Smooth muscle cell (in vitro differentiated cells): ENCODE measurements at regions not wholly inside any gene's neighbourhood (a gene's known extent, or its start where the extent isn't known, plus 50 kb on each side); places are given as distances from the start of the nearest gene placed in this dataset.

Experiments used
- DNase-seq: peaks from one replicate; lab custom pipeline; 2025; ENCODE audit not compliant: unreplicated experiment; lab: John Stamatoyannopoulos, UW
- H2AFZ ChIP-seq: fragments of 200-600 bp; sonication (generic); 2 replicates; pipeline ENCODE4 v1.6.0; 2016; ENCODE audit warnings: antibody characterized with exemption, low read depth, mild to moderate bottlenecking
- H3F3A ChIP-seq: fragments of 200-600 bp; sonication (generic); 2 replicates; pipeline ENCODE4 v1.6.0; 2017; ENCODE audit warnings: antibody characterized with exemption, low read depth
- H3K27ac ChIP-seq: fragments of 200-600 bp; sonication (generic); 2 replicates; pipeline ENCODE4 v1.5.1; 2016; ENCODE audit warnings: low read depth, mild to moderate bottlenecking
- H3K27me3 ChIP-seq: fragments of 200-600 bp; sonication (generic); 2 replicates; pipeline ENCODE4 v1.6.1; 2016; ENCODE audit warnings: low read depth, mild to moderate bottlenecking
- H3K36me3 ChIP-seq: fragments of 200-600 bp; sonication (generic); 2 replicates; pipeline ENCODE4 v1.5.1; 2016; ENCODE audit warnings: low read depth
- H3K4me1 ChIP-seq: fragments of 200-600 bp; sonication (generic); 2 replicates; pipeline ENCODE4 v1.5.1; 2016; ENCODE audit warnings: low read depth
- H3K4me2 ChIP-seq: fragments of 200-600 bp; sonication (generic); 2 replicates; pipeline ENCODE4 v1.6.0; 2016; ENCODE audit warnings: mild to moderate bottlenecking
- H3K4me3 ChIP-seq: fragments of 200-600 bp; sonication (generic); 2 replicates; pipeline ENCODE4 v1.5.1; 2016; ENCODE audit warnings: mild to moderate bottlenecking
- H3K79me2 ChIP-seq: fragments of 200-600 bp; sonication (generic); 2 replicates; pipeline ENCODE4 v1.6.0; 2016; ENCODE audit warnings: low read depth, mild to moderate bottlenecking
- H3K9ac ChIP-seq: fragments of 200-600 bp; sonication (generic); 2 replicates; pipeline ENCODE4 v1.6.0; 2016; ENCODE audit warnings: low read depth
- H3K9me3 ChIP-seq: fragments of 200-600 bp; sonication (generic); replicated peaks from 2 replicates; pipeline ENCODE4 v1.5.1; 2016; ENCODE audit warnings: low read depth
- H4K20me1 ChIP-seq: fragments of 200-600 bp; sonication (generic); 2 replicates; pipeline ENCODE4 v1.6.0; 2016; ENCODE audit warnings: low read depth
- WGBS: methylation state at CpG from one replicate; pipeline ENCODE4 v1.1.7; 2016; ENCODE audit warnings: low lambda C conversion rate; 5-methylcytosine and 5-hydroxymethylcytosine counted together
- TF ChIP-seq, protein P1 (sequence below): fragments of 200-600 bp; sonication (generic); IDR thresholded peaks from 2 replicates; pipeline ENCODE4 v1.5.1; 2017; ENCODE audit warnings: borderline replicate concordance, mild to moderate bottlenecking, antibody characterized with exemption; ENCODE audit not compliant: insufficient read depth, poor library complexity, severe bottlenecking

DNA sequence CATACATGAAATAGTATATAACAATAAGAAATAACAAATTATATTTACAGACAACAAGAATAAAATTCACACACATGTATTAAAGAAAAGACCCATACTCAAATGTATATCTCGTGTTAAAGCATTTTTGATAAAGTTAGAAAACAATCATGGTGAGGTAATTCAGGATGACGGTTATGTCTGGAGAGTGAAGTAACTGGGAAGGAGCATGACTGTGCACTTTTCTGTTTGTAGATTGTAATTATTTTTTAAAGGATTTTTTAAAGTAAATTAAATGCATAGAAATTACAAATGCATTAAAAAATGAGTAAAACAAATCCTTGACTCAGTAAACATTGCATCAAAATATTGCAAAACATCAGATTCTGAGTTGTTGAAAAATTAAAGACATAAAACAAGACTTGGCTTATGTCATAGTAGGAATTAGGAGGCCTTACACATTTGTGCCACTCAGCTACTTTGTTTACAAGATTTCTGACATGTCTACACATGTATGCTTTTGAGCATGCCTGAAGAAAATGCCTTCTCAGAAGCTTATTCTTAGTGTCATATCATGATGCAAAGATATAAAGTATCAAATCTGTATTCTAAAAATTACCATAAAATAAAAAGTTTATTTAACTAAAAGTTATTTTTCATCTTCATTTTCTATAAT, 1325.1 kb downstream of the SLC16A7 start:
- H3K4me3 ChIP-seq: no peak overlapping the region
- no peaks in the 10 kb centered on the region for H3K9me3 ChIP-seq
- 51% methylated on average over 2 of the region's 2 CpGs for whole genome bisulfite sequencing
- peak overlapping the region; percentile 61 for H3K27ac ChIP-seq
- H3K79me2 ChIP-seq: no peaks in the 10 kb centered on the region
- no peaks in the 10 kb centered on the region for H3K36me3 ChIP-seq
- H2AFZ ChIP-seq: peak overlapping the region; percentile 76
- no peak overlapping the region for H3K9ac ChIP-seq
- H3K27me3 ChIP-seq: no peaks in the 10 kb centered on the region
- H3K4me2 ChIP-seq: peak overlapping the region; percentile 38
- no peaks in the 10 kb centered on the region for H3K4me1 ChIP-seq
- H3F3A ChIP-seq: no peaks in the 10 kb centered on the region
- H4K20me1 ChIP-seq: no peaks in the 10 kb centered on the region
- DNase-seq: no peak
- TF ChIP-seq, protein P1, sequence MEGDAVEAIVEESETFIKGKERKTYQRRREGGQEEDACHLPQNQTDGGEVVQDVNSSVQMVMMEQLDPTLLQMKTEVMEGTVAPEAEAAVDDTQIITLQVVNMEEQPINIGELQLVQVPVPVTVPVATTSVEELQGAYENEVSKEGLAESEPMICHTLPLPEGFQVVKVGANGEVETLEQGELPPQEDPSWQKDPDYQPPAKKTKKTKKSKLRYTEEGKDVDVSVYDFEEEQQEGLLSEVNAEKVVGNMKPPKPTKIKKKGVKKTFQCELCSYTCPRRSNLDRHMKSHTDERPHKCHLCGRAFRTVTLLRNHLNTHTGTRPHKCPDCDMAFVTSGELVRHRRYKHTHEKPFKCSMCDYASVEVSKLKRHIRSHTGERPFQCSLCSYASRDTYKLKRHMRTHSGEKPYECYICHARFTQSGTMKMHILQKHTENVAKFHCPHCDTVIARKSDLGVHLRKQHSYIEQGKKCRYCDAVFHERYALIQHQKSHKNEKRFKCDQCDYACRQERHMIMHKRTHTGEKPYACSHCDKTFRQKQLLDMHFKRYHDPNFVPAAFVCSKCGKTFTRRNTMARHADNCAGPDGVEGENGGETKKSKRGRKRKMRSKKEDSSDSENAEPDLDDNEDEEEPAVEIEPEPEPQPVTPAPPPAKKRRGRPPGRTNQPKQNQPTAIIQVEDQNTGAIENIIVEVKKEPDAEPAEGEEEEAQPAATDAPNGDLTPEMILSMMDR: no peak

- no peaks in the 10 kb centered on the region for H3K79me2 ChIP-seq
- no peaks in the 10 kb centered on the region for H3K36me3 ChIP-seq
- H3K9ac ChIP-seq: no peak overlapping the region
- H3K4me1 ChIP-seq: no peaks in the 10 kb centered on the region
- H3K9me3 ChIP-seq: no peaks in the 10 kb centered on the region
- no peak overlapping the region for H3K4me3 ChIP-seq
- no peaks in the 10 kb centered on the region for H4K20me1 ChIP-seq
- peak overlapping the region; percentile 76 for H2AFZ ChIP-seq
- peak overlapping the region; percentile 38 for H3K4me2 ChIP-seq
- 89% methylated on average over 4 of the region's 4 CpGs for WGBS
- H3F3A ChIP-seq: no peaks in the 10 kb centered on the region
- TF ChIP-seq, protein P1: no peak
- no peak for DNase-seq
- no peaks in the 10 kb centered on the region for H3K27me3 ChIP-seq
- H3K27ac ChIP-seq: peak overlapping the region; percentile 61
Measured at GRCh38 chr12:60921541-60921940, 1325.7 kb downstream of the SLC16A7 start.

DNA sequence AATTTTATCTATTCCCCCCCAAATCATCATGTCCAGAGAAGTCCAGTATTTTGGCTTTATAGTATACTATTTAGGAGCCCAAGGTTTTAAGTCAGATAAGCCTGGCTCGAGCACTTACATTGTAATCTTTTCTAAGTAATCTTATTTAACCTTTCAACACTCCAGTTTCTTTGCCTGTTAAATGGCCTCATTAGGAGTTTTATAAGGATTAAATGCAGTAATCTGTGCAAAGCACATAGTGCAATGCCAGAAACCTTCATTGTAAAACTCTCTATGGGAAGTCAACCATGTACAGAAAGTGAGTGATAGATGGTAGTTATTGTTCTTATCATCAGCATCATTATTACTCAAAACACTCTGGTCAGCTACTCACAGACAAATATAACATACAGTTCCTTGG, 1330.4 kb downstream of the SLC16A7 start:
- Histone ChIP-seq H3F3A (no peaks in the 10 kb centered on the region), H3K4me1 (no peaks in the 10 kb centered on the region), H3K9ac (no peak overlapping the region), H3K36me3 (no peaks in the 10 kb centered on the region), H3K4me3 (no peak overlapping the region), H3K4me2 (no peak overlapping the region), H4K20me1 (no peaks in the 10 kb centered on the region), H2AFZ (no peak overlapping the region), H3K27ac (no peak overlapping the region), H3K9me3 (no peaks in the 10 kb centered on the region), H3K27me3 (peaks cover 12% of the 10 kb centered on the region), H3K79me2 (no peaks in the 10 kb centered on the region)
- TF ChIP-seq, protein P1: no peak
- no peak for DNase-seq
- WGBS: 11% methylated on average over 1 of the region's 1 CpG

GRCh38 chr12:60930151-60930550, 1330.1 kb upstream of the USP15 start:
- H3K4me3 ChIP-seq: no peak overlapping the region
- TF ChIP-seq, protein P1: no peak
- no peak overlapping the region for H2AFZ ChIP-seq

More at GRCh38 chr12:60930151-60930550, 1330.1 kb upstream of the USP15 start:
- DNase-seq: no peak
- Histone ChIP-seq H3K9ac (no peak overlapping the region), H4K20me1 (no peaks in the 10 kb centered on the region), H3K9me3 (peaks cover 6% of the 10 kb centered on the region), H3K27ac (no peak overlapping the region), H3F3A (no peaks in the 10 kb centered on the region), H3K79me2 (no peaks in the 10 kb centered on the region), H3K4me1 (no peaks in the 10 kb centered on the region), H3K27me3 (peaks cover 12% of the 10 kb centered on the region), H3K4me2 (no peak overlapping the region), H3K36me3 (no peaks in the 10 kb centered on the region)
